ENCODE measurements at regions not wholly inside any gene's neighbourhood (a gene's known extent, or its start where the extent isn't known, plus 50 kb on each side); places are given as distances from the start of the nearest gene placed in this dataset.

- Histone ChIP-seq H3K4me1 (ENCODE audit: insufficient read depth) (peaks cover 11% of the 10 kb centered on the region), H4K20me1 (ENCODE audit: insufficient read depth, poor library complexity, severe bottlenecking) (no peaks in the 10 kb centered on the region), H3K9me2 (replicated peaks; ENCODE audit: insufficient read depth) (no peaks in the 10 kb centered on the region), H3K27me3 (no peaks in the 10 kb centered on the region), H3K36me3 (replicated peaks; ENCODE audit: insufficient read depth, low read depth) (no peaks in the 10 kb centered on the region), H3K79me2 (no peaks in the 10 kb centered on the region), H3K9me3 (ENCODE audit: low read depth) (no peaks in the 10 kb centered on the region), H3K27ac (no peak overlapping the region), H3K4me3 (no peak overlapping the region), H3K4me2 (no peak overlapping the region), H2AFZ (no peak overlapping the region)
- WGBS (ENCODE audit: low lambda C conversion rate, missing lambda C conversion rate), result 96% methylated on average over 2 of the region's 2 CpGs
- DNase-seq (ENCODE audit: low spot score), result no peak
- TF ChIP-seq EZH2phosphoT487 (IDR thresholded peaks at IDR 0.05; ENCODE audit: low read depth, severe bottlenecking, unreplicated experiment) (no peak), EZH2 (IDR thresholded peaks at IDR 0.05; ENCODE audit: borderline replicate concordance) (no peak), CTCF (IDR thresholded peaks at IDR 0.05; ENCODE audit: poor library complexity) (no peak)
These were observed 208.2 kb upstream of the MAP3K7 start for GRCh38 chr6:90795078-90795477.

- H3K9me2 ChIP-seq (replicated peaks; ENCODE audit: insufficient read depth), result no peaks in the 10 kb centered on the region
- no peak for DNase-seq (ENCODE audit: low spot score)
- H4K20me1 ChIP-seq (ENCODE audit: insufficient read depth, poor library complexity, severe bottlenecking), result no peaks in the 10 kb centered on the region
- no peaks in the 10 kb centered on the region for H3K79me2 ChIP-seq
- H3K27ac ChIP-seq, result no peak overlapping the region
- no peaks in the 10 kb centered on the region for H3K9me3 ChIP-seq (ENCODE audit: low read depth)
- H3K4me3 ChIP-seq, result no peak overlapping the region
- H3K4me1 ChIP-seq (ENCODE audit: insufficient read depth), result peaks cover 16% of the 10 kb centered on the region
- H3K27me3 ChIP-seq, result no peaks in the 10 kb centered on the region
- TF ChIP-seq EZH2phosphoT487 (IDR thresholded peaks at IDR 0.05; ENCODE audit: low read depth, severe bottlenecking, unreplicated experiment), result no peak
- TF ChIP-seq EZH2 (IDR thresholded peaks at IDR 0.05; ENCODE audit: borderline replicate concordance), result no peak
- no peak for TF ChIP-seq CTCF (IDR thresholded peaks at IDR 0.05; ENCODE audit: poor library complexity)
- WGBS (ENCODE audit: low lambda C conversion rate, missing lambda C conversion rate), result 86% methylated on average over 2 of the region's 2 CpGs
- H2AFZ ChIP-seq, result no peak overlapping the region
- H3K36me3 ChIP-seq (replicated peaks; ENCODE audit: insufficient read depth, low read depth), result no peaks in the 10 kb centered on the region
- H3K4me2 ChIP-seq, result no peak overlapping the region
These were observed 206.9 kb upstream of the MAP3K7 start for GRCh38 chr6:90793771-90794170.

- H4K20me1 ChIP-seq (ENCODE audit: insufficient read depth, poor library complexity, severe bottlenecking), result no peaks in the 10 kb centered on the region
- peak; percentile 7 for DNase-seq (ENCODE audit: low spot score)
- H3K9me2 ChIP-seq (replicated peaks; ENCODE audit: insufficient read depth), result no peaks in the 10 kb centered on the region
- TF ChIP-seq EZH2phosphoT487 (IDR thresholded peaks at IDR 0.05; ENCODE audit: low read depth, severe bottlenecking, unreplicated experiment) (no peak), CTCF (IDR thresholded peaks at IDR 0.05; ENCODE audit: poor library complexity) (no peak), EZH2 (IDR thresholded peaks at IDR 0.05; ENCODE audit: borderline replicate concordance) (no peak)
- H3K27ac ChIP-seq, result peak overlapping the region; percentile 35
- H3K9me3 ChIP-seq (ENCODE audit: low read depth), result no peaks in the 10 kb centered on the region
- 83% methylated on average over 2 of the region's 2 CpGs for WGBS (ENCODE audit: low lambda C conversion rate, missing lambda C conversion rate)
- peaks cover 16% of the 10 kb centered on the region for H3K4me1 ChIP-seq (ENCODE audit: insufficient read depth)
- no peaks in the 10 kb centered on the region for H3K27me3 ChIP-seq
- no peaks in the 10 kb centered on the region for H3K79me2 ChIP-seq
- peak overlapping the region; percentile 46 for H3K4me2 ChIP-seq
- H3K36me3 ChIP-seq (replicated peaks; ENCODE audit: insufficient read depth, low read depth), result no peaks in the 10 kb centered on the region
- H3K4me3 ChIP-seq, result no peak overlapping the region
- H2AFZ ChIP-seq, result peak overlapping the region; percentile 52
These were observed 203.8 kb upstream of the MAP3K7 start for GRCh38 chr6:90790696-90791095.

GRCh38 chr6:90790058-90790457, 203.2 kb upstream of the MAP3K7 start:
- Histone ChIP-seq H3K4me2 (peak overlapping the region; percentile 46), H3K27ac (peak overlapping the region; percentile 35), H3K4me3 (no peak overlapping the region), H3K9me2 (replicated peaks; ENCODE audit: insufficient read depth) (no peaks in the 10 kb centered on the region), H3K9me3 (ENCODE audit: low read depth) (no peaks in the 10 kb centered on the region), H3K4me1 (ENCODE audit: insufficient read depth) (peaks cover 16% of the 10 kb centered on the region), H3K36me3 (replicated peaks; ENCODE audit: insufficient read depth, low read depth) (no peaks in the 10 kb centered on the region), H2AFZ (peak overlapping the region; percentile 2), H3K27me3 (no peaks in the 10 kb centered on the region), H3K79me2 (no peaks in the 10 kb centered on the region), H4K20me1 (ENCODE audit: insufficient read depth, poor library complexity, severe bottlenecking) (no peaks in the 10 kb centered on the region)
- WGBS (ENCODE audit: low lambda C conversion rate, missing lambda C conversion rate), result 35% methylated on average over 7 of the region's 7 CpGs
- peak; percentile 15 for DNase-seq (ENCODE audit: low spot score)
- no peak for TF ChIP-seq EZH2phosphoT487 (IDR thresholded peaks at IDR 0.05; ENCODE audit: low read depth, severe bottlenecking, unreplicated experiment)
- no peak for TF ChIP-seq EZH2 (IDR thresholded peaks at IDR 0.05; ENCODE audit: borderline replicate concordance)
- no peak for TF ChIP-seq CTCF (IDR thresholded peaks at IDR 0.05; ENCODE audit: poor library complexity)

Measured in hepatocyte (in vitro differentiated cells).